ENCODE measurements at regions not wholly inside any gene's neighbourhood (a gene's known extent, or its start where the extent isn't known, plus 50 kb on each side); places are given as distances from the start of the nearest gene placed in this dataset.

DNA sequence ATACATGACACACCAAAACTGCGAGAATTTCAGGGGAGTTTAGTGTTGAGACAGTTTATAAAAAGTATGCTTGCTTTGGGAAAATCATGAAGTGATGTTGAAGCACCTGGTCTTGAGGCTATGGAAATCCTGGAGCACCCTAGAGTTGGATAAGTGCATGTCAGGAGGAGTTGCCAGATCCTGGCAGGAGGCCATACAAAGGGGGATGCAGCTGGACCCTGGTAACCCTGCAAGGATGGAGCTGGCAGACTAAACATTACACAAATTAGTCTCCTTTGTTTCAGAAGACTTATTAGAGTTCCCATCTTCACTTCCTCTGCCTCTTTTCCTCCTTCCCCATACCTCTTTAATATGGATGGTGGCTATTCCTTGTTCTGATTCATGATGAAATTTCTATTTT is 907.0 kb downstream of the BCL11B start:
- TF ChIP-seq, protein P1, sequence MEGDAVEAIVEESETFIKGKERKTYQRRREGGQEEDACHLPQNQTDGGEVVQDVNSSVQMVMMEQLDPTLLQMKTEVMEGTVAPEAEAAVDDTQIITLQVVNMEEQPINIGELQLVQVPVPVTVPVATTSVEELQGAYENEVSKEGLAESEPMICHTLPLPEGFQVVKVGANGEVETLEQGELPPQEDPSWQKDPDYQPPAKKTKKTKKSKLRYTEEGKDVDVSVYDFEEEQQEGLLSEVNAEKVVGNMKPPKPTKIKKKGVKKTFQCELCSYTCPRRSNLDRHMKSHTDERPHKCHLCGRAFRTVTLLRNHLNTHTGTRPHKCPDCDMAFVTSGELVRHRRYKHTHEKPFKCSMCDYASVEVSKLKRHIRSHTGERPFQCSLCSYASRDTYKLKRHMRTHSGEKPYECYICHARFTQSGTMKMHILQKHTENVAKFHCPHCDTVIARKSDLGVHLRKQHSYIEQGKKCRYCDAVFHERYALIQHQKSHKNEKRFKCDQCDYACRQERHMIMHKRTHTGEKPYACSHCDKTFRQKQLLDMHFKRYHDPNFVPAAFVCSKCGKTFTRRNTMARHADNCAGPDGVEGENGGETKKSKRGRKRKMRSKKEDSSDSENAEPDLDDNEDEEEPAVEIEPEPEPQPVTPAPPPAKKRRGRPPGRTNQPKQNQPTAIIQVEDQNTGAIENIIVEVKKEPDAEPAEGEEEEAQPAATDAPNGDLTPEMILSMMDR (IDR thresholded peaks at IDR 0.05), result no peak
- TF ChIP-seq POLR2A (IDR thresholded peaks at IDR 0.05) (no peak), POLR2AphosphoS5 (IDR thresholded peaks at IDR 0.05) (no peak), EP300 (IDR thresholded peaks at IDR 0.05) (no peak)

Data from suprapubic skin (tissue), 4 donors.